COLO668 (cell line): ENCODE measurements at regions not wholly inside any gene's neighbourhood (a gene's known extent, or its start where the extent isn't known, plus 50 kb on each side); places are given as distances from the start of the nearest gene placed in this dataset.
A peak's percentile ranks its signal among the peaks of the same experiment; 100 is the strongest.
"Not testable (repeated sequence)": the region's sequence is repeated elsewhere in the genome, so short reads cannot be mapped to it uniquely, and the experiment has no call there.

Experiments
- DNase-seq: peaks from one replicate; lab custom pipeline; 2025; ENCODE audit not compliant: unreplicated experiment; lab: John Stamatoyannopoulos, UW

DNA sequence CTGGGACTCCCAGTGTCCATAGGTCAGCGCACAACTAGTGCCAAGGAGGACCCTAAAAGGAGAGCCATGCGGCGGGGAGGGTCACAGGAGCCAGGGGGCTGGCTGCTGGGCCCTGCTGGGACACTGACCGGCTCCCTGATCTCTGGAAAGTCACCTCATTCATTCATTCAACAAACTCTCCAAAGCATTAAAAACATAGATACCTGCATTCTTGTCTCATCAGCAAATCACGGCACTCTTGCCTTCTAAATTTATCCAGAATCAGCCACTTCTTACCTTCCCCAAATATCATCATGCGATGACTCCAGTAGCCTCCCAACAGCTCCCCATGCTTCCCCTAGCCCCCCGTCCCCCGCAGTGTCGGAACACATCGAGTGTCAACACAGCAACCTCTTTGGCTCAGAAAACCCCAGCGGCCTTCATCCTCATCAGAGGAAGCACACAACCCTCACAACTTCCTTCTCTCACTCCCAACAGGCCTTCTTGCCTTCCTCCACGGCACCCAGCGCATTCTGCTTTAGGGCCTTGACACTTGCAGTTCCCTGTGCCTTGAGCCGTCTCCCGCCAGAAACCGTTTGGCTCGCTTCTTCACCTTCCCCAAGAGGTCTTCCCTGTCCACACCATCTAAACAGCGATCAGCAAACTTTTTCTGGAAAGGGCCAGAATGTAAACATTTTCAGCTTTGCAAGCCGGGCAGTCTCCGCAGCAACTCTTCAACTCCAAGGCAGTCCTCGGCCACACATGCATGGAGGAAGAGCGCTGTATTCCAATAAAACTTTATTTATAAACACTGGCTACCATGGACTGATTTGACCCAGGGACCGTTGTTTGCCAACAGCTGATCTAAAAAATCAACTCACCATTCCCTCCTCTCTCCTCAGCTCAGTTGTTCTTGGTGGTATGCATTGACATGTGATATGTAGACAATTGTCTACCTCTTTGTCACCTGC lies 119.5 kb upstream of the TNRC6C start:
- no peak for DNase-seq

DNA sequence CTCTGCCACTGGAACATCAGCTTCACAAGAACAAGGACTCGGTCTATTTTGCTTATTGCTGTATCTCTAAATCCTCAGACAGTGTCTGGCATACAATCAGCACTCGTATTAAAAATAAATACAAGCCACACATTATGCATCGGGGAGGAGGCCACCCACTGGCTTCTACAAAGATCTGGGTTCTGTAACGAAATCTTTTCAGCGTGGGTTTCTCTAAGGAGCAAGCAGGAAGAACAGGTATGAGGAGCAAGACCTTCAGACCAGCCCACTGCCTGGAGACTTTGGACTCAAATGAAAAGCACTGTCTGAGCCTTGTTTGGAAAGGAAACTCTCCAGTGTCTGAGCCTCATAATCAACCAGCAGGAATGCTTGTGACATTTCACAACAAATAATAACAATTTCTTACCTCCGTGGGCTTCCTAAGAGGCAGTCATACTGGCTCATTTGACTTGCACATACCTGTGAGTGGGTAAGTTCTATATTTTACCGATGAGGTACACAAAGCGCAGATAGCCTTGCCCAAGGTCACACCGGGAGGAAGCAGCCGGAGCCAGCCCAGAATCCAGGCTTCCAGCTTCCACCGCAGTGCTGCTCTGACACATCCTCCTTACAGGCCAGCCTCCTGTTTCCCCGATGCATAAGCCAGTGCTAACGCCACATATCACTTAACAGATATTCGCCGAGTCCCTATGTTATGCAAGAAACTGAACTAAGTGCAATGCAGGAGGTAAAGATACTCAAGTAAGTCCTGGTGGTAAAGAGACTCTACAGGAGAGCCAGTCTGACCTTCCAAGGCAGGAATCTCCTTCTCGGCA lies 118.6 kb upstream of the TNRC6C start:
- DNase-seq, result no peak

DNA sequence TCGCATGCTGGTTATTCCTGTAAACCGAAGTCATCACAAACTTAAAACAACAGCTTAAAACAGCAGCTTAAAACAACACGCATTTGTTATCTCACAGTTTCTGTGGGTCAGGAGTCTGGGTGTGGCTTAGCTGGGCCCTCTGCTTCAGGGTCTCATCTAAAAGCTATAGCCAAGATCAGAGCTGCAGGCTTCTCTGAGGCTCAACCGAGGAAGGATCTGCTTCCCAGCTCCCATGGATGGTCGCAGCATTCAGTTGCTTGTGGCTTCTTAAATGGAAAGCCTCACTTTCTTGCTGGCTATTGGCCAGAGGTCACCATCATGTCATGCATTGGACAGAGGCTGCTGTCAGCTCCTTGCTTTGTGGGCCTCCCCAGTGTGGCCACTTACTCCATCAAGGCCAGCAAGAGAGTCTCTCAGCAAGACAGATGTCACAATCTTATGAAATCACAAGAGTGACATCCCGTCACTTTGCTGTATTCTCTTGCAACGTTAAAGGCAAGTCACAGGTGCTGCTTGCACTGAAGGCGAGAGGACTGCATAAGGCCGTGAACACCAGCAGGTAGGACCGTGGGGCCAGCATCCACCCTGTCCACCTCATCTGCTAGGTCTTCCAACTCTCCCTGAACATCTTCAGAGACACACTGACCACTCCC lies 117.9 kb upstream of the TNRC6C start:
- DNase-seq, result no peak

DNA sequence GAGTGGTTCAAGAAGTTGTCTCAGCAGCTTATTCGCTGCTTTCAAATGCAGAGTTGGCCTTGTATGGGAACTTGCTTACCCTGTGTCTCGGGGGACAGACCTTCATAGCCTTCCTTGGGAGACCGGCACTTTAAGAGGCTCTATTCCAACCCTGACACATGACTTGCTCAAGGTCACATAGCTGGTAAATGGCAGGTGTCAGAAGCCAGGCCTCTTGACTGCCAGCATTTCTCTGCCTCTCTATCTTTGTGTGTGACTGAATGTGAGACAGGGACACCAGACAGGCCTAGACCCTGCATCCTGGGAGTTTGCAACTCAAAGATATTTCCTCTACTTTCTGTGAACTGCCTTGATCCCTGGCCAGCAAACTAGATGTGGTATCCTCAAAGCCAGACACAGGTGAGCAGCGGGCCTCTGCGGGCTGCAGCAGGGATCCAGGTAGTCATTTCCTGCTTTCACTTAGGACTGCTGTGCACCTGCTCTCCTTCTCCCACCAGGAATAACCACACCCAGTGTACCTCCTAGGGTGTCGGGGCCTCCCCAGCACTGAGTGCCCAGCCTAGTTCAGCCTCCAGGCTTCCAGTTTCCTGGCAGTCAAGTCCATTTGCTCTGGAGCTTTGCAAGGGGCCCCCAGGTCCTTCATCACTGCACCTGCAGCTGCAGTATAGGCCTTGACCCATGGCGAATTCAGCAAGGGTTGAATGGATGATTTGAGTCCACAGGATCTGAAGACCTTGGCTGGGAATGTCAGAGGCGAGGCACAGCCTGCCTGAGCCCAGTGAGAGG lies 116.6 kb upstream of the TNRC6C start:
- peak; percentile 62 for DNase-seq

DNA sequence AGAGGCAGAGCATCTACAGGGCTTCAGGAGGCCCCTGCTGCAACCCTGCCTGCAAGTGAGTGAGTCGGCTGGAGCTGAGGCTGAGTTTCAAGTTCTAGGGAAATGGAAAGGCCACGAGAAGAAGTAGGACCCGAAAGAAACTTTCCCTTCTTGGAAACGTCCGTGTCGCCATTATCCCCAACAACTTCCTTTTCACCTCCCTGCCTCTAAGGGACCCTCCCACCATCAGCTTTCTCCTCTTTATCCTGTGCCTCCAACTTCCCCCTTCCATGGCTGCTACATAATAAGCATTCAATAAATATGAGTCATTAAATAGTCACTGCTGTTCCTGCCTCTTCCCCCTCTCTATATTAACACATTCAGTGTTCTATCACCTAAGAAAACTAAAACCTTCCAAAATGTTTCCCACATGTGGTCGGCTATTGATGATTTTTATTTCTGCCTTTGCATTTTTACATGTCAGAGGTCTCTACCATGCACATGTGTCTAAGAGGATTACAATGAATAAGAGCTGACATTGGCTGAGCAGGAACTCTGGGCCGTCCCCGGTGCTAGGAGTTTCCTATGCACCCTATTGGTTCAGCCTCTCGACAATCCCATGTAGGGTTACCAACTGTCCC lies 115.9 kb upstream of the TNRC6C start:
- no peak for DNase-seq

DNA sequence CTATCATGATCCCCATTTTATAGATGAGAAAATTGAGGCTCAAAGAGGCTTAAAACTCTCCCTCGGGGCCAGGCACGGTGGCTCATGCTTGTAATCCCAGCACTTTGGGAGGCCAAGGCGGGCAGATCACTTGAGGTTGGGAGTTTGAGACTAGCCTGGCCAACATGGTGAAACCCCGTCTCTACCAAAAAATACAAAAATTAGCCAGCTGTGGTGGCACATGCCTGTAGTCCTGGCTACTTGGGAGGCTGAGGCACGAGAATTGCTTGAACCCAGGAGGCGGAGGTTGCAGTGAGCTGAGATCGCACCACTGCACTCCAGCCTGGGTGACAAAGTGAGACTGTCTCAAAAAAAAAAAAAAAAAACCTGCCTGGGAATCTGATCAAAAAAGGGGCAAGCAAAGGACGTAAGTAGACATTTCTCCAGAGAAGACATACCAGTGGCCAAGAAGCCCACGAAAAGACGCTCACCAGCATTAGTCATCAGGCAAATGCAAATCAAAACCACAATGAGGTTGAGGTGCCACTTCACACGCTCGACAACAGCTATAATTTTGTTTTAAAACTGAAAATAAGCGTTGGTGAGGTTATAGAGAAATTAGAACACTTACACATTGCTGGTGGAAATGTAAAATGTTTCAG lies 115.1 kb upstream of the TNRC6C start:
- not testable (repeated sequence) for DNase-seq

DNA sequence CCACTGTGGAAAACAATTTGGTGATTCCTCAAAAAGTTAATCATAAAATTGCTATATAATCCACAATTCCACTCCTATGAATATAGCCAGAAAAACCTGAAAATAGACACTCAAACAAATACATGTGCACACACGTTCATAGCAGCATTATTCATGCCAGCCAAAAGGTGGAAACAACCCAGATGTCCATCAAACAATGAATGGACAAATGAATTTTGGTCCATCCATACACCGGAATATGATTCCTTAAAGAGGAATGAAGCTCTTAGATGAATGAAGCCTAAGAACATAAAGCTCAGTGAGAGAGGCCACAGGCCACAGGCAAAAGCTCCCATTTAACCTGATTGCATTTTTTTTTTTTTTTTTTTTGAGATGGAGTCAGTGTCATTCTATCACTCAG lies 114.6 kb upstream of the TNRC6C start:
- no peak for DNase-seq

DNA sequence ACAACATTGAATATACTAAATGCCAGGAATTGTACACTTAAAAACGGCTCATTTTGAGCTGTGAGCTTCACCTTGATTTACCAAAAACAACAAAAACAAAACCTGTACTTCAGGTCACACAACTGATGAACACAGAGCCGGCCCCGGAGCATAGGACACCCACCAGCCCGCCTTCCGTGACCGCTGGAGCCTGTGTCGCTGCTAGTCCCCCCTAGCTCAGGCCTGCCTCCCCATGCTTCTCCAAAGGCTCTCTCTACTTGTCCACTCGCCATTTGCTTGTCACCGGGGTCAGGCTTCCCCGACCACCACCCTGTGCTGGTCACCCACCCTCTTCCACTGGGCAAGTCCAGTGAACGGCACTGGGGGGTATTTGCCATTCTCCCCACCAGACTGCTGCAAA lies 113.8 kb upstream of the TNRC6C start:
- DNase-seq, result no peak

DNA sequence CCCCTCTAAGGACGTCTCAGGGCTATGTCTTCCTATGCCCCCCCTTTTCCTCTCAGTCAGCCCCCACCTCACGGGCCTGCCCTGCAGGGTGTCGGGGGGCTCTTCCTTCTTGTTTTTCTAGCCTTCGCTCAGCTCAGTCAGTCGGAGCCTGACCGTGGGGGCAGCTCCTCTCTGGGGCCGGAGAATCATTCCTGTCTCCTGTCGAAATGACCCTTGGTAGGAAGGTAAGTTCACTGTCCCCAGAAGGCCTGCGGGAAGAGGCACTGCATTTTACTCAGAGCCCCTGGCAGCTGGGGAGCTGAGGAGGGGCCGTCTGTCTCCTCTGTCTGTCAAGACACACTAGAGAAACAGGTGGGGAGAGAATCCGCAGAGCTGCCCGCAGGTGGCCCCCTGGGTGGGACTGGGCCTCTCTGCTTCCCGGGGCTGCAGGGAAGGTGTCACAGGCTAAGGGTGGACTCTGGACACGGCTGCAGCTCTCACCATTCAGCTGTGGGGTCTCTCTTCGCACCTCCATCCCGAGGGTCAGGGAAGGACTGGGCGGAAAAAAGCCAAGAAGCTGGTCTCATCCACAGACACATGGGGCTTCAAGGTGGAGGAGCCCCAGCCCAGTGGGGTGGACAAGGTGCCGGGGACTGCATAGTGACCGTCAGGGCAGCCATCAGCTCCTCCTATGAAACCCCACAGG lies 112.8 kb upstream of the TNRC6C start:
- DNase-seq, result no peak

DNA sequence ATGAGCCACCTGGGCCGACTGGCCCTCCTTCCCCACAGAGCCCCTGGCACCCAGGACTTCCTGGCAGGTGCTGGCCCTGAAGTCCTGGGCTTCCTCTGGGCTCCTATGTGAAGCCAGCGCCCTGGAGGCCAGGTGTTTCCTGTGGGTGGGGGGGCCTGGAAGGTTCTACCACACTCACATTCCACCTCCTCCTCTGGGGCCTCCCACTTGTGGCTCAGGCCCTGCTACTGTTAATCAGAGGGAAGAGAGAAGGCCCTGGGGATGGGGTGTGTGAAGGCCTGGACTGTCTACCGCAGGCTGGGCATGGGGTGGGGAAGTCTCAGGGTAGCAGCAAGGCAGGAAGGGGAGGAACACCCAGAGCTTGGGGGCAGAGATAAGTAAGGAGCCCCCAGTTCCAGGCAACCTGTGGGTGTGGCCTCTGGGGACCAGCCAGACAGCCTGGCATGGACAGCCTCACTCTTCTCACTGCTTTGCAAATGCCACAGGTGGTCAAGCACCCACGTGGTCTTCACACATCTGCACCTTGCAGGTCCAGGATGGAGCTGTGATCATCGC lies 111.9 kb upstream of the TNRC6C start:
- peak; percentile 48 for DNase-seq

DNA sequence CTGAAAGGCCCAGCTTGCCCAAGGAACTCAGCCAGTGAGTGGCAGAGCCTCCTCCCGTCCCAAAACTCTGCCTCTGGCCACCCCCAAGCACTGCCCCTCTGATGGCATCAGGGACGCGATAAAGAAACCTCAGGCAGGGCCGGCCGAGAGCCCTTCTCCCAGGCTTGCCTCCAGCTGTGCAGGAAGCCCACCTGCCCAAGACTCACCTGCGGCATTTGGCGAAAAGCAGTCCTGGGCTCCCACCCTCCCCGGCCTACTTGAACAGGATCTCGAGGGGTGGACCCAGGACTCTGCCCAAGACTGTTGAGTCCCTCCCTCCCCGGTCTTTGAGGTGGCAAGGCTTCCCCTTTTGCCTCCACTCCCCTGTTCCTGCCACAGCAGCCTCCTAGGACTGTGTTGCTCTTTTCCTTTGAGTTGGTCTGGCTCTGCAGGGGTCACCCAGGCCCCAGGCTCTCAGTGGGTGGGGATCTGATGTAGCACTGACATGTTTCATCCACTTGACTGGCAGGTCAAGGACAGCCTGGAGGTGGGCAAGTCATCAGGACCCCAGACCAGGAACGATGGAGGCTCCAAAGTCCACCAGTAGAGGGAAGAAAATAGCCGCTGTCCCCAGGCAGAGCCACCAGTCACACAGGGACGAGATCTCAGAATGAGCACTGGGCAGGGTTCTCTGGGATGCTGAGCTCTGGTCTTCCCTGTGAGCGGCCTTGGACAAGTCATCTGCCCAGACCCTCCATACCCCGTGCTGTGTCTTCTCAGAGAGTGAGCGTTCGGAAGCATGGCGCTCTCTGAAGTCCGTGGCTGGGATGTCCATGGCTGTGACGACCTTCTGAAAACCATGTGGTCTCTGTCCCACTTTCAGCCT lies 111.0 kb upstream of the TNRC6C start:
- no peak for DNase-seq

DNA sequence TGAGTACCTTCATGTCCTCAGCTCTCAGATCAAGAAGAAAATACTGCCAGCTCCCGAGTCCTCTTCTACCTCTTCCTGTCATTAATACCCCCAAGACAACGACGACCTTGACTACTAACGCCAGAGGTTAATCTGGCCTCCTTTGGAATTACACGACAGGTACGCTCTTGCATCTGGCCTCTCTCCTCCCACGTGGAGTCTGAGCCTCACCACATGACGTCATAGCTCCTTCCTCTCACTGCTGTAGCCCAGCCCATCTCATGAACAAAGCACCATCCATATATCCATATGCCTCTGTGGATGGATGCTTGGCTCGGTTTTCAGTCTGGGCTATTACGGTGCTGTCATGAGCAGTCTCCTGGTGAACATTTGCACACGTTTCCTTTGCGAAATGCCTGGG lies 110.2 kb upstream of the TNRC6C start:
- no peak for DNase-seq

DNA sequence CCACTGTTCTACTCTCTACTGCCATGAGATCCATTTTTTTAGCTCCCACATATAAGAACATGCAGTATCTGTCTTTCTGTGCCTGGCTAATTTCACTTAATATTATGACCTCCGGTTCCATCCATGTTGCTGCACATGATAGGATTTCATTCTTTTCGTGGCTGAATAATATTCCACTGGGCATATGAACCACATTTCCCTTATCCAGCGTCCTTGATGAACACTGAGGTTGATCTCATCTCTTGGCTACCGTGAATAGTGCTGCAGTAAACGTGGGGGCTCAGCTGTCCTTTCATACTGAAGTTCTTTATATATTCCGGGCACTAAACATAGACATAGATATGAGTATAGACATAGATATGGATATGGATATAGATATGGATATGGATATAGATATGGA lies 109.3 kb upstream of the TNRC6C start:
- DNase-seq, result no peak

DNA sequence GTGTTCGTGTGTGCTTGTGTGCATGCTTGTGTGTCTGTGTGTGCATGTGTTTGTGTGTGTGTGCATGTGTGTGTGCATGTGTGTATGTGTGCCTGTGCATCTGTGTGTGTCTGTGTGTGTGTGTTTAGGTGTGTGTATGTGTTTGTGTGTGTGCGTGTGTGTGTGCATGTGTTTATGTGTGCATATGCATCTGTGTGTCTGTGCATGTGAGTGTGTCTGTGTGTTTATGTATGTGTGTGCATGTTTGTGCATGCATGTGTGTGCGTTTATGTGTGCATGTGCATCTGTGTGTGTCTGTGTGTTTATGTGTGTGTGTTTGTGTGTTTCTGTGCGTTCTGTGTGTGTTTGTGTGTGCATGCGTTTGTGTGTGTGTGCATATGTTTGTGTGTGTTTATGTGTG lies 106.6 kb upstream of the TNRC6C start:
- DNase-seq, result no peak

DNA sequence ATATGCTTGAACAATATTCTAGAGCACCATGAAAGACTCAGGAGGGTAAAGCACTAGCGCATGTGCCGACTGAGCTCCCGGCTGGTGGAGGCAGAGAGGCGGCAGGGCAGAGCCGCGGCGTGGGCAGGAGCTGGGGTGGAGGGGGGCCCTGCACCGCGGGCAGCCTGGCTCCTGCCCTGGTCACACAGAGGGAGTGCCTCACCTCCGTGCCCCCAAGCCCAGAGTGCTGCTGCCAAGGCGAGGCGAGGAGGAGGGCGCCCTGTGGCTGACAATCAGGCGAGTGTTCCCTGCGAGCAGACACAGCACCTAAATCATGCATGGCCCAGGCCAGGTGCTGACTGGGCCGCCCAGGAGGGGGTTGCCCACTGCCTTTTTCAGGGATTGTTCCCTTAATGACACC lies 105.8 kb upstream of the TNRC6C start:
- DNase-seq, result no peak

DNA sequence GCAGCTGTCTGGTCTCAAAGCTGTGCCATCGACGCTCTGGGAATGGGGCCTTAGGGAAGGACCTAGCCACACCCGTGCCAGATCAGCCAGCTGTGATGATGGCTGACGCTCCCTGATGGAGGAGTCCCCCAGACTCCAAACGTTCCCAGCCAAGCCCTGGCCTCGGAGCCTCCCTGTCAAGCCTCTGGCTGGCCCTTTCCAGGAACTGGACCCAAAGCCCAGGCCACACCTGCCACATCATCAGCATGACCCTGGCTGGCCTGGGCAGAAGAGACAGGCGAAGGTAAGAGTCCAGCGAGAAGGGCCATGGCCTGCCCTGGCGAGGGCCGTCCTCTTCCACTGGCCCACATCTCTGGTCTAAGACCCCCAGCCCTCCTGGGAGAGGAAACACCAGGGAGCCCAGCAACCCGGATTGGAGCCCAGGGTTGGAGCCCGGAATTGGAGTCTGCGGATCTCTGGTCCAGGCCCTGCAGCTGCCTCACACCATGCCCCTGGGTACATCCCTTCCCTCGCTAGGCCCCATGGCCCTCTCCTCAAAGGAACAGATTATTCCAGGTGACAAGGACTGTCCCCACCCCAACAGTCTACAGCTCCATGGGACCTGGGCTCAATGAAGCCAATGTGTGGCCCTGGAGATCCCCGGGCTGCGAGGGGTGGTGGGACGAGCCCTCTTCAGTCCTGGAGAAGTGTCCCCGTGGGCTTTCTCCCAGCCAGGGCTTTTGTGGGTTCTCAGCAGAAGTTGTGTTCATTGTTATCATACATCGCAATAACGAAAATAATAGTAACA lies 105.1 kb upstream of the TNRC6C start:
- DNase-seq, result no peak

DNA sequence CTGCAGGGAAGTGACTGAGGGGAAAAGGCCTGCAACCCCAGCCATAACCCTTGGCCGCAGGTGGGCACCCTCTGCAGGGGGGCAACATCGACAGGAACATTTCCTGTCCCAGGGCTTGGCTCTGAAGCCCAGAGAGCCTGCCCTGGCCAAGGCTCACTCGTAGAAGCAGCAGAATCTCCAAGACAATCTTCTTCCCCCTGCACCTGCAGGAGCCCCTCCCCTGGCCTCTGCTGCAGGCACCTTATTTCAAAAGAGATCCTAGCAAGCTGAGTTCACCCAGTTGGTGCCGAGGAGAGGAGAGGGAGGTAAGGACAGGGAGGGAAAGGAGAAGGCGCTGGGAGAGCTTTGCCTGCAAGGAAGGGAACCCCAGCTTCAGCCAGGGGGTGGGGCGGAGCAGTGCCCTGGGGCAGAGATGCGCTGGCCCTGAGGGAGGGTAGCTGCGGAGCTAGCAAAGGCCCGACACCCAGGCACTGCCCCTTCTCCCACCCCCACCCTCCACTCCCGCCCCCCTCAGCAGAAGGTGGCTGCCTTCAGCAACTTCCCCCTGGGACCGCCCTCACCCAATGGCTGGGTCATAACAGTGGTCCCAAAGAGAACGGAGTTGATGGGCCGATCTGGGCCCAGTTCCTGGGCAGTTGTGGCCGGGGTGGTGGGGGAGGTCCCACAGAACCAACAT lies 104.3 kb upstream of the TNRC6C start:
- DNase-seq, result no peak
